Activated T-cell treated with anti-CD3 and anti-CD28 coated beads for 24 hours (primary cell): ENCODE measurements at regions not wholly inside any gene's neighbourhood (a gene's known extent, or its start where the extent isn't known, plus 50 kb on each side); places are given as distances from the start of the nearest gene placed in this dataset.

Experiments
- DNase-seq: peaks from one replicate; pipeline ENCODE4 v3.0.0-alpha.2; 2020; ENCODE audit warnings: low read depth

GRCh38 chr17:14762736-14763479 is 462.0 kb downstream of the HS3ST3B1 start:
- no peak for DNase-seq

GRCh38 chr17:14760719-14761411 is 460.0 kb downstream of the HS3ST3B1 start:
- DNase-seq, result no peak

DNA sequence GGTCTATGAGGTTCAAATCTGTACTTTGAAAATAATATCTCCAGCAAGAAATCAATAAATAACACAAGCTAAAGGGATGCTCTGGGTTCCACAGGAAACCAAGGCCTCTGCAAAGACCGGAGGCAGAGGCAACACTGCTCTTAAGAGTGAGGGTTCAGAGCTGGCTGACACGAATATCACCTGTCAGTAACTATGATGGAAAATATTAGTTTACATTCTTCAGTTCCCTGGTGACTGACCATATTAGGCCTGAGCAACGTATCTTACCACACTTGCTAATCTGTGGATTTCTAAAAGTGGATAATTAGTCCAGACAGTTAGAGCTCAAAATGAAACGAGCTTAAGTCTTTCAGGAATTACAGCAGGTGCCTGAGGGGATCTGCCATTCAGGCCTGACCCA is 459.3 kb downstream of the HS3ST3B1 start:
- no peak for DNase-seq

GRCh38 chr17:14759325-14759724 is 458.4 kb downstream of the HS3ST3B1 start:
- DNase-seq, result no peak

- DNase-seq, result no peak
Observed at GRCh38 chr17:14756479-14756878, 455.6 kb downstream of the HS3ST3B1 start.

DNA sequence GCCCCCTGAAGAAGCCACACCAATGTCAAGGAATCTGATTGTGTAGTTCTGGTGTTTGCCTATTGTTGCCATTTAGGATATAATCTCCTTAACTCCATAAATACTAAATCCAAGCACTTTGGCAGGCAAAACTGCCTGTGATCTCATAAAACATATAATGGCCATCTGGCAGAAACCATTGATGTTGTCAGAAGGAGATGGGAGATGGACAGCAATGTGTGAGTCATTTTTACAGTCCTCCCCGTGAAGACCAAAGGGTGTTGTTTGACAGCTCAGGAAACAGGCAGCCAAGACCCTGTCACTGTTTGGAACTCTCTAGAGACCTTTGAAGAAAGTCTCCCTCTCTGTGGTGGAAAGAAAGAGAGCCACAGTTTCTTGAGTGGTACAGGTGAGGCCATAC is 454.1 kb downstream of the HS3ST3B1 start:
- no peak for DNase-seq

- no peak for DNase-seq
Observed at GRCh38 chr17:14753383-14753782, 452.5 kb downstream of the HS3ST3B1 start.

DNA sequence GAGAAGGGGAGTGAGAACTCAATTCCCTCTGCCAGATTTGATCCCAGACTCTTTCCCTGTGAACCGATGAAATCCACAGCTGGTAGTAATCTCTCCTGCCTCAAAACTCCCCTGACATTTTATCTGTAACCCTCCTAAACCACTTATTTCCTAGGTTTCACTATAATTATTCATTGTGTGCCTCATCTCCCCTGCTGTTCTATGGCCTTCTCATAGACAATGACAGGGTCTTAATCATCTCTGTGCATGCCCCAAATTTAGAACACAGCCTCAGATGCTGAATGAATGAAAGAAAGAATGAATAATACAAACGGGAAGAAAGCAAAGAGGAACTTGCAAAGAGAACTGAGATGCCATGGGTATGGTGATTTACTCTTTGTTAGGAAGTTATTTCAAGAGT is 451.1 kb downstream of the HS3ST3B1 start:
- no peak for DNase-seq

DNA sequence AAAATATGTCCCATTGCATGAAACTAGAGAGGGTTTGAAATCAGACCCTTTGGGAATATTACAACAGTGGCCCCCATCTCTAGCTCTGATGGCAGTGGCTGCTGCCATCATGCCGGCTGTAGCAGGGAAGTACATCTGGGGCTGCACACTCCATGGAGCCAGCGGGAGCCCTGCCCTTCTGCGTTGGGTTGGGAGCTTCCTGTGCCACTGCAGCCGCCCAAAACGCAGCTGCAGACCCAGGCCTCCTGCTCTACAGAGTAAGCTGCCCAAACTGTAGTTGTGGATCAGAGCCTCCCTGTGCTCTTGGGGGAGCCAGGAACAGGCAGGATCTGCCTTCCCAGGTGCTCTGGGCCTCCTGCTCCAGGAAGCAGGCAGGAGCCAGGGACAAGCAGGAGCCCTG is 450.0 kb downstream of the HS3ST3B1 start:
- no peak for DNase-seq

GRCh38 chr17:14749269-14749668 is 448.4 kb downstream of the HS3ST3B1 start:
- DNase-seq, result no peak

- no peak for DNase-seq
Observed at GRCh38 chr17:14748036-14748710, 447.3 kb downstream of the HS3ST3B1 start.

DNA sequence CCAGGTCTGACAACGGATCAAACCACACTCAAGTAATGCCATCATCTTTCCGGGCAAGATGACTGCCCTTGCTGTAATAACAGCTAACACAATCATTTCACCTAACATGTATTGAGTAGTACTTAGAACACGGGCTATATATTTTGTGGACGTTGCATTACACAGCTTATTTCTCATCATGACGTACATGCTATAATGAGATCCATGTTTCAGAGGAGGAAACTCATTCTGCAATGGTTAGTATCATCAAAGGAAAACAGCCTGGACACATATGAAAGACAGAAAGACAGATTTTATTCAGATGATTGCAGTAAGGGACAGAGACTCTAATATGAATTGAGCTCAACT is 446.7 kb downstream of the HS3ST3B1 start:
- DNase-seq, result no peak

DNA sequence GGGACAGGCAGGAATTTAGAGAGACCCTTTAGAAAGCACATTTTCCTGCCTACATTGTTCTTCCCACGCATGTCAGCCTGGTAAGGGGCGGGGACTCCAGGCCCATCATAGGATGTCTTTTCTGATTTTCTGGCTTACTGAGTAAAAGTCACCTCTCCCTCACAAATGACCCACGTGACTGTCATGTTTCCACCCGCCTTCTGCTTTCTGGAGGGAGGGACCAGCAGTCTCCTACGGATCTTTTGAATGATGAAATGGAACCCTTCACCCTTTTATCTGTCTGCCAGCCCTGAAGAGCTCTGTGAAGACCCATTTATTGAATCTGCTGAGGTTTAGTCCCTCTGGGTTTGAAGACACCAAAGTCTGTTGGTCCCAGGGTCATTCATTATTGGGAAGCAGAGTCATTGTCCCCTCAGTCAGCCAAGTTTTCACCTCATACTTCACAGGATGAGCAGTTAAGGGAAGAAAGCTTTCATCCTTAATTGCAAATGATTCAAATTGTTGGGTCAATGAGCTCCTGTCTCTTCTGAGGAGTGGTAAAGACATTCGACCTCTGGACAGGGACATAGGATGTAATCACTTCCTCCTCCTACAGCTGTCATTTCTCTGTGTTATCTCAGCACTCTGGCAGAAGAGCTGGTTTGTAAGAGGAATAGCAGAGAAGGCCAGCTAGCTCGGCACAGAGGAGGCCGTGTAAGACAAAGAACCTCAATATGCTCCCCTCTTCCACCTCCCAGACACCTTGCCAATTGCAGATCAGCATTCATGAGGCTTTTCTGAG is 446.1 kb downstream of the HS3ST3B1 start:
- no peak for DNase-seq

DNA sequence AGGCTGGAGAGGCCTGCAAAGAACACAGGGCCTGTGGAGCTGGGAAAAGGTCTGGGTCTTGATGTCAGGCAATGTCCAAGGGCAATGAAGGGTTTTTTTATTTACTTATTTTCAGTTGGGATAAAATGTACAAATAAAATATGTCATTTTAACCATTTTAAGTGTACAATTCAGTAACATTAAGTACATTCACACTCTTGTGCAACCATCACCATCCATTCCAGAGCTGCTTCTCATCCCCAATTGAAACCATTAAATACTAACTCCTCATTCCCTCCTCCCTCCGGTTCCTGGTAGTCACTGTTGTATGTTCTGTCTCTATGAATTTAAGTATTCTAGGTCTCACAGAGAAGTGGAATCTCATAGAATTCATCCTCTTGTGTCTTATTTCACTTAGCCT is 444.7 kb downstream of the HS3ST3B1 start:
- no peak for DNase-seq

DNA sequence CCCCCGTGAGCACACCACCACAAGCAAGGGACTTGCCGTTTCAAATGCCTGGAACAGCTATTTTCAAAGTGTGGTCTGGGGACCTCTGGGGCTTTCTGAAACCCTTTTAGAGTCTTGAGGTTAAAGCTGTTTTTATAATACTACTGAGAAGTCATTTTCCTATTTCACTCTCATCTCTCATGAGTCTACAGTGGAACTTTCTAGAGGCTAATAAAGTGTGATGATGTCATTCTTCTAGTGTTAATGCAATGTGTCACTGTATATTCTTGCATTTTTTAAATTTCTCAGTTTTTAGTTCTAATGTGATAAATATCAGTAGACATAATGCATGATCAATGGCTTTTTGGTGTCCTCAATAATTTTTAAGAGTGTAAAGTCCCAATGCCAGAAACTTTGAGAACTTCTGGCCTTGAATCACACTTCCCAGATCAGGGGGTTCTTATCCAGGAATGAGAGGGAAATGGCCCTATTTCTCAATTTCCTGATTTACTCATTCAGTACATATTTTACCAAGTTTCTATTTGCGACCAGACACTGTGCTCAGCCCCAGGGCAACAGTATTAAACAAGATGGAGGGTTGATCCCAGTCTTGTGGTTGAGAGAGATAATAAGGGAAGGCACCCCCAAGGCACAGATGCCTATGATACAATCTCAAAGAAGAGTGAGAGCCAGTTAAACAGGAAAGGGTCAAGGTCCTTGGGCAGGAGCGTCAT is 444.0 kb downstream of the HS3ST3B1 start:
- DNase-seq, result no peak

GRCh38 chr17:14741491-14741890 is 440.6 kb downstream of the HS3ST3B1 start:
- no peak for DNase-seq

DNA sequence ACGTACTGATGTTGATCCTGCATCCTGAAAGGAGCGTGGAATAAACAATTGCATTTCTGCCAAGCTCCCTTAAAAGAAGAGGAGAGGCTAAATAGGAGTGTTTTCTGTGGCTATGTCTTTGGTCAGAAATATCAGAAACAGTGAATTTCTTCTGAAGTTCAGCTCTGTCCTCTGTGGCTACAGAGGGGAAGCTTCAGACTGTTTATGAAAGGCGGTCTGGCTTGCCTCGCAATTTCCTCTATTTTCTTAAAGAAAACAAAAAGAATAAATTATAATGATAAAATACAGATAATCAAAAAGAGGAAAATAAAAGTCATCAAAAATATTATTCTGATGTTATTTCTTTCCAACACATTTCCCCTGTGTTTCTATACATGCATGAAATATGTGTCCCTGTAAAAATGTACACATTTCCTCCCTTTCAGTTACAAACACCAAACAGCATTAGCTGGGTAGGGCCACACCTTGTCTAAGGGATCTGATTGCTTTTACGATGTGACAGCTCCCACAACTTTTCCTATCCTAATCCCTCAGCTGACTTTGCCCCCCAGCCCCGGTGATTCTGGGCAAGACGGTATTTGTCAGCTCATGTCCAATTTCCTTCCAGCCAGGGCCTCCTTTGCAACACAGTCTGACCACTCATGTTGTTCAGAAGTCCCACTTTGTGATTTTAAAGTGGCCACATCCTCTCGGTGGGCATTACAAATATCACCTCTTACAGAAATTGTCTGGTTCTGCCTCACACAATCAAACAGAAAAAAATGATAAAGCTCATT is 439.0 kb downstream of the HS3ST3B1 start:
- no peak for DNase-seq

GRCh38 chr17:14738652-14738988 is 437.7 kb downstream of the HS3ST3B1 start:
- DNase-seq, result no peak

- DNase-seq, result no peak
Observed at GRCh38 chr17:14737984-14738651, 437.2 kb downstream of the HS3ST3B1 start.

GRCh38 chr17:14736631-14737030 is 435.8 kb downstream of the HS3ST3B1 start:
- DNase-seq, result no peak

DNA sequence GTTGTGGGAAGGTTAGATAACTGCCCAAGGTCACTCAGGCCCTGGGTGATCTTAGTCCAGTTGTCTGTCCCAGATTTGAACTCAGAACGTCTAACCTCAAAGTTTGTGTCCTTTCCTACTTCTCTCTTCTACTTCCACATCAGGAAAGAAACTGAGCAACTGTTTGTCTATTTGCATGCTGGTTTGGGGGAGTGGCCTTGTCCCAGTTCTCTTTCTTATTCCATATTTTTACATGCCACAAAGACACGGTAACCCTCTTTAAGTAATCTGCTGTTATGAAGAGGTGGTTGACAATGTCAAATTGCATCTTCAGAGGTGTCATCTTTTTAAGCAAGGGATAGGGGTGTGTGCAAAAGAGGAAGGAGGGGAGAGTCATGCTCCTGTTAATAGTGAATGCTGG is 432.5 kb downstream of the HS3ST3B1 start:
- no peak for DNase-seq
